ENCODE measurements at regions not wholly inside any gene's neighbourhood (a gene's known extent, or its start where the extent isn't known, plus 50 kb on each side); places are given as distances from the start of the nearest gene placed in this dataset.

- Mint-ChIP-seq H3K36me3 (ENCODE audit: low read depth) (peaks cover 13% of the 10 kb centered on the region; the same call in 2 of the 3 replicates), H3K27me3 (ENCODE audit: insufficient read depth, low read depth, poor library complexity) (peaks cover 2% of the 10 kb centered on the region), H3K4me3 (no peak overlapping the region), H3K27ac (no peak overlapping the region), H3K4me1 (peaks cover 30% of the 10 kb centered on the region), H3K9me3 (peaks cover 3% of the 10 kb centered on the region; the same call in 2 of the 3 replicates)
- no peak overlapping the region for H3K27ac ChIP-seq (ENCODE audit: low read depth)
- no peak for DNase-seq (ENCODE audit: low spot score)
- H3K4me1 ChIP-seq (ENCODE audit: insufficient read depth) = peaks cover 20% of the 10 kb centered on the region
- H2AFZ ChIP-seq = no peak overlapping the region
- ATAC-seq = no peak
- H3K9me2 ChIP-seq (ENCODE audit: insufficient read depth) = peaks cover 6% of the 10 kb centered on the region
- H3K4me3 ChIP-seq = no peak overlapping the region
- H3K4me2 ChIP-seq = no peak overlapping the region
- peaks cover 48% of the 10 kb centered on the region for H3K79me2 ChIP-seq (replicated peaks; ENCODE audit: insufficient read depth)
- no peaks in the 10 kb centered on the region for H4K20me1 ChIP-seq (replicated peaks; ENCODE audit: insufficient read depth)
- H3K27me3 ChIP-seq (ENCODE audit: insufficient read depth) = no peaks in the 10 kb centered on the region
- H3F3A ChIP-seq (replicated peaks; ENCODE audit: low read depth) = no peaks in the 10 kb centered on the region; the same call in 1 of the 2 replicates
- no peak for TF ChIP-seq ETS1 (IDR thresholded peaks at IDR 0.05)
- TF ChIP-seq EZH2 (IDR thresholded peaks at IDR 0.05; ENCODE audit: low read depth, unreplicated experiment) = no peak
- H3K36me3 ChIP-seq (ENCODE audit: insufficient read depth) = no peaks in the 10 kb centered on the region
Measured at GRCh38 chr6:144392536-144392935, 107.4 kb downstream of the UTRN start.

- Mint-ChIP-seq H3K9me3 (peaks cover 11% of the 10 kb centered on the region; the same call in 2 of the 3 replicates), H3K4me1 (peaks cover 20% of the 10 kb centered on the region), H3K27me3 (ENCODE audit: insufficient read depth, low read depth, poor library complexity) (peaks cover 2% of the 10 kb centered on the region), H3K4me3 (no peak overlapping the region), H3K27ac (no peak overlapping the region), H3K36me3 (ENCODE audit: low read depth) (peaks cover 19% of the 10 kb centered on the region)
- Histone ChIP-seq H4K20me1 (replicated peaks; ENCODE audit: insufficient read depth) (no peaks in the 10 kb centered on the region), H3K4me1 (ENCODE audit: insufficient read depth) (peaks cover 20% of the 10 kb centered on the region), H3K4me3 (no peak overlapping the region), H3K27me3 (ENCODE audit: insufficient read depth) (no peaks in the 10 kb centered on the region), H3K4me2 (no peak overlapping the region), H2AFZ (no peak overlapping the region), H3K36me3 (ENCODE audit: insufficient read depth) (no peaks in the 10 kb centered on the region), H3F3A (replicated peaks; ENCODE audit: low read depth) (no peaks in the 10 kb centered on the region; the same call in 1 of the 2 replicates), H3K9me2 (ENCODE audit: insufficient read depth) (peaks cover 6% of the 10 kb centered on the region), H3K27ac (ENCODE audit: low read depth) (no peak overlapping the region), H3K79me2 (replicated peaks; ENCODE audit: insufficient read depth) (peaks cover 46% of the 10 kb centered on the region)
- DNase-seq (ENCODE audit: low spot score) = no peak
- TF ChIP-seq JUNB (IDR thresholded peaks at IDR 0.05; ENCODE audit: unreplicated experiment) (no peak), ZNF331 (CRISPR knock-in tag; IDR thresholded peaks at IDR 0.05; ENCODE audit: low read depth) (no peak), ETS1 (IDR thresholded peaks at IDR 0.05) (no peak), ZNF114 (CRISPR knock-in tag; IDR thresholded peaks at IDR 0.05) (no peak), NANOG (IDR thresholded peaks at IDR 0.05; ENCODE audit: borderline replicate concordance) (no peak), CTCF (conservative IDR thresholded peaks at IDR 0.05; ENCODE audit: low read depth in 2 of 2) (no peak)
- no peak for ATAC-seq
Measured at GRCh38 chr6:144394210-144394609, 109.1 kb downstream of the UTRN start.

All from GM23338 (cell line).